Activated T-helper 2 cell treated with anti-CD3 and anti-CD28 coated beads, Interferon-gamma antibody, Interleukin-2, Interleukin-4, amounts not matched to agents 10 μg/mL and 5 μg/mL and 100 μg/mL, durations not matched to agents 14 hours and 24 hours and 36 hours (primary cell): ENCODE measurements at regions not wholly inside any gene's neighbourhood (a gene's known extent, or its start where the extent isn't known, plus 50 kb on each side); places are given as distances from the start of the nearest gene placed in this dataset.
"Not testable (repeated sequence)": the region's sequence is repeated elsewhere in the genome, so short reads cannot be mapped to it uniquely, and the experiment has no call there.

Source experiments
- DNase-seq: peaks from one replicate; pipeline ENCODE4 v3.0.0; 2021; ENCODE audit warnings: low spot score
- H3K27ac Mint-ChIP-seq: one replicate; pipeline ENCODE4 v1.8.0; 2021; ENCODE audit warnings: mixed read lengths
- H3K27me3 Mint-ChIP-seq: one replicate; pipeline ENCODE4 v1.8.0; 2021; ENCODE audit warnings: low read depth, mixed read lengths
- H3K36me3 Mint-ChIP-seq: one replicate; pipeline ENCODE4 v1.8.0; 2021; ENCODE audit warnings: low read depth, mixed read lengths
- H3K4me1 Mint-ChIP-seq: one replicate; pipeline ENCODE4 v1.8.0; 2021; ENCODE audit warnings: low read depth, mixed read lengths
- H3K4me3 Mint-ChIP-seq: one replicate; pipeline ENCODE4 v1.8.0; 2021; ENCODE audit warnings: low read depth, mild to moderate bottlenecking, moderate library complexity, mixed read lengths
- H3K9me3 Mint-ChIP-seq: one replicate; pipeline ENCODE4 v1.8.0; 2021; ENCODE audit warnings: mixed read lengths
- intact Hi-C: fragments of 100-400 bp; cut with micrococcal nuclease; formaldehyde crosslinking; loops from one replicate; pipeline ENCODE4 v1.15.1; 2023

DNA sequence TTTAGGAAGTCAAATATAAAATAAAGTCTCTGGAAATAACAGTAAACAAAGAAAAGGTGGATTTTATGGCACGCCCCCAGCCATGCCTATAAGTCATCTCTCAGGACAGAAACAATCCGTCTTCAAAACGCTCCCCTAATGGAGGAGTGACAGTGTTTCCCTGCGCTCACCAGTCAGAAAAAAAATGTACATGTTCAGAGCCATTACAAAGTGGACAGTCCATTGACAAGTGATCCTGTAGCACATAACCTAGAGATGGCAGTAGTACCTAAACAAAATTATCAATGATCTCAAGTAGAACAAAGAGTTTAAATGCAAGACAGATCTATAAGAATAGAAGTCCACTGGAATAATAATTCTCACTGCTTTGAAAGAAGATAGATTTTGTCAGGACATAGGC is 891.7 kb upstream of the MIR17HG start:
- no peaks in the 10 kb centered on the region for H3K4me1 Mint-ChIP-seq
- H3K4me3 Mint-ChIP-seq, result no peak overlapping the region
- H3K9me3 Mint-ChIP-seq, result peaks cover 27% of the 10 kb centered on the region
- no peaks in the 10 kb centered on the region for H3K36me3 Mint-ChIP-seq
- intact Hi-C loops, result no loop called here
- no peaks in the 10 kb centered on the region for H3K27me3 Mint-ChIP-seq
- DNase-seq, result no peak
- H3K27ac Mint-ChIP-seq, result no peak overlapping the region

DNA sequence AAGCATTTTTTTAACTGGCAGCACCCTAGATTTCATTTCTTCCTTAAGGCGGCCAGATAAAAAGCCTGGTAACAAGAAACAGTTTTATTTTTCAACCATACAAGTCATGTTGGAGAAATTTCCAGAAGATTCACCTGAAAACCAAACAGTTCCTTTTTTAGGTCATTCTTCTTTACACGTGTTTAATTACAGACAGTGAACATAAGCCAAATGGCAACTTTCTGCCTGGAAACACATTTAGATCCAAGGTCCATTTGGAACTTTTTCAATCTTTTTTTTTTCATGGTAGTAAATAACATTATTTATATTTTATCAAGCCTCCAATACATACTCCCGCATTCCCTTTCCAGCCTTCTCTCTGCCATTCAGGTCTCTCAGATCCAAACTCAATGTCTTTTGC is 886.1 kb upstream of the MIR17HG start:
- Mint-ChIP-seq H3K27ac (no peak overlapping the region), H3K9me3 (peaks cover 32% of the 10 kb centered on the region), H3K4me1 (no peaks in the 10 kb centered on the region), H3K4me3 (no peak overlapping the region), H3K36me3 (no peaks in the 10 kb centered on the region), H3K27me3 (no peaks in the 10 kb centered on the region)
- intact Hi-C loops, result no loop called here
- no peak for DNase-seq

DNA sequence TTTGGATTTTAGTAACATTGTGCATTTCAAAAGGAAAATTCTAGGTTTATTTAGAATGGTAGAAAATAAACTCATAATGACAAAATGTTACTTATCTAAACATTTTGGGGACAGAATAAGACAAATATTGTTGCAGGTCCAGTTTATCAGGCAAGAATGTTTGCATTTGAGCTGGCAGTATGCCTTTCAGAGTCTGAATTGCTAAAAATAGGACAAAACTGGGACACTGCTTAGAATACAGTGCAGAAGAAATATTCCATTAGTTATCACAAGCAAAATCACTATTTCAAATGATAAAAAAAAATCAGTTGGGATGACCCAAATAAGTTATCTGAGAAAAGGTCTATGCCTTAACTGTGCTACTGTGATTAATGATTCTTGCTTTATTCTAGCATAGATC is 870.3 kb upstream of the MIR17HG start:
- Mint-ChIP-seq H3K9me3 (peaks cover 33% of the 10 kb centered on the region), H3K4me3 (no peak overlapping the region), H3K36me3 (no peaks in the 10 kb centered on the region), H3K4me1 (no peaks in the 10 kb centered on the region), H3K27me3 (no peaks in the 10 kb centered on the region), H3K27ac (no peak overlapping the region)
- intact Hi-C loops, result no loop called here
- DNase-seq, result no peak

DNA sequence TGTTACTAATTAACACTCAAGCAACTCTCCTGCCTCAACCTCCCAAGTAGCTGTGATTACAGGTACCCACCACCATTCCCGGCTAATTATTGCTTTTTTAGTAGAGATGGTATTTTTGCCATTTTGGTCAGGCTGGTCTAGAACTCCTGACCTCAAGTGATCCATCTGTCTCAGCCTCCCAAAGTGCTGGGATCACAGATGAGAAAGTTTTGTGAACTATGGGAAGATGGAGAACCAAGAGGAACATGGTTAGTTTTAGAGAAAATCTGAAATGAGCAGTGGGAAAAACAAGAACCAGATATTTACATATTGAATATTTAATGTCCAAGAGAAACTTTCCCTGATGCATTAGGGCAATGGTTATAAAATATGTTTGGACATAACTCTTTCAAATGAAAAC is 863.6 kb upstream of the MIR17HG start:
- no peak overlapping the region for H3K4me3 Mint-ChIP-seq
- no peaks in the 10 kb centered on the region for H3K36me3 Mint-ChIP-seq
- intact Hi-C loops, result no loop called here
- H3K27me3 Mint-ChIP-seq, result no peaks in the 10 kb centered on the region
- no peaks in the 10 kb centered on the region for H3K4me1 Mint-ChIP-seq
- no peak for DNase-seq
- no peak overlapping the region for H3K27ac Mint-ChIP-seq
- H3K9me3 Mint-ChIP-seq, result peaks cover 23% of the 10 kb centered on the region

DNA sequence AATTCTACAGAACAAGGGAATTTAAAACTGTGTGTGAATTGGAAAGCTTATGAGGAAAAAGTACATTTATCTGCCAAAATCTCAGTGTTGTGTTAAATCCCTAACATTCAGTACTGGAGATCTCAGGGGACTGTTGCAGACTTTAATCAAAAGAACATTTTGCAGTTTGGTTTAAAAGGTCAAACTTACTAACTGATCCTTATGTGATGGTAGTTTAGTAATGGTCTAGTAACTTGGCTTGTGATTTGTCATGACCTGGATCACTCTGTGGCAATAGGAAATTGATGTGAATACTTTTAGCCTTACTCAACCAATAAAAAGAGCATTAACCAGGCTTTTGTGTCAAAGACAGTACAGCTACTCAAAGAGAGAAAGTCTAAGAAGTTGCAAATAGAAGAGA is 862.1 kb upstream of the MIR17HG start:
- Mint-ChIP-seq H3K4me3 (no peak overlapping the region), H3K27me3 (no peaks in the 10 kb centered on the region), H3K27ac (no peak overlapping the region), H3K4me1 (no peaks in the 10 kb centered on the region), H3K36me3 (no peaks in the 10 kb centered on the region), H3K9me3 (peaks cover 20% of the 10 kb centered on the region)
- intact Hi-C loops, result no loop called here
- DNase-seq, result no peak

DNA sequence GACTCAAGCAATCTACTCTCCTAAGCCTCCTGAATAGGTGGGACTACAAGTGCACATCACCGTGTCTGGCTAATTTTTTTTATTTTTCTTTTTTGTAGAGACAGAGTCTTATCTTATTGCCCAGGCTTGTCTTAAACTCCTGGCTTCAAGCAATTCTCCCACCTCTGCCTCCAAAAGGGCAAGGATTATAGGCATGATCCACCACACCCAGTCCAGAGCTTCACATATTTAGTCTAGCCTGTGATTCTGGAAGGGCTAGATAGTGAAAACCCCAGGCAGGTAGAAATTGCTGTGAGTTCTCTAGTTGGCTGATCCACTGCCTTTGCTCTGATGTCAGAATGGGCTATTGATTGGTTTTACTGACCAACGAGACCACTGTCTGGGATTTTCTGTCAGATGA is 854.6 kb upstream of the MIR17HG start:
- H3K27me3 Mint-ChIP-seq, result no peaks in the 10 kb centered on the region
- no peak for DNase-seq
- no peak overlapping the region for H3K4me3 Mint-ChIP-seq
- H3K36me3 Mint-ChIP-seq, result no peaks in the 10 kb centered on the region
- no peaks in the 10 kb centered on the region for H3K4me1 Mint-ChIP-seq
- no peak overlapping the region for H3K27ac Mint-ChIP-seq
- H3K9me3 Mint-ChIP-seq, result peaks cover 27% of the 10 kb centered on the region
- intact Hi-C loops, result no loop called here

DNA sequence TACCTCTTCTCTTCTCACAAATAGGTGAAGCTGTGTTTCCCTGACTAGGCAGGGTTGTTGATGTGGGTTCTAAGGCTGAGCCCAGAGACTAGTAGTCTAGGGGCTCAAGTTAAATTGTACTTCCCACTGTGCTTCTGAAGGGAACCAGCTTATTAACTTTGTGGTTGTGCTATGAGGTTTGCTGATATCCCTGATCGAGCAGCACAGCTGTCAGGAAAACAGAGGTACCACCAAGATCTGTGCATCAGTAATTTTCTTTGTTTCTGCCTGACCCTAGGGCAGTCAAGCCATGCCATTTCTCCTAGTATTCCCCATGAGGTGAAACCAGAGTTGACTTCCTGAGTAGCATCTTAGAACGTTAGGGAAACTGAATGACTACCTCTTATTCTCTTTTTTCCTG is 853.8 kb upstream of the MIR17HG start:
- Mint-ChIP-seq H3K27me3 (no peaks in the 10 kb centered on the region), H3K4me3 (no peak overlapping the region), H3K36me3 (no peaks in the 10 kb centered on the region), H3K27ac (no peak overlapping the region), H3K4me1 (no peaks in the 10 kb centered on the region), H3K9me3 (peaks cover 27% of the 10 kb centered on the region)
- intact Hi-C loops, result no loop called here
- DNase-seq, result no peak

DNA sequence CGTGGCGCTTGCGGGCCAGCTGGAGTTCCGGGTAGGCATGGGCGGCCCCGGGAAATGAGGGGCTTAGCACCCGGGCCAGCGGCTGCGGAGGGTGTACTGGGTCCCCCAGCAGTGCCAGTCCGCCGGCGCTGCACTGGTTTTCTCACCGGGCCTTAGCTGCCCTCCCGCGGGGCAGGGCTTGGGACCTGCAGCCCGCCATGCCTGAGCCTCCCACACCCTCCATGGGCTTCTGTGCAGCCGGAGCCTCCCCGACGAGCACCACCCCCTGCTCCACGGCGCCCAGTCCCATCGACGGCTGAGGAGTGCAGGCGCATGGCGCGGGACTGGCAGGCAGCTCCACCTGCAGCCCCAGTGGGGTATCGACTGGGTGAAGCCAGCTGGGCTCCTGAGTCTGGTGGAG is 852.6 kb upstream of the MIR17HG start:
- H3K36me3 Mint-ChIP-seq, H3K4me3 Mint-ChIP-seq, H3K27me3 Mint-ChIP-seq, H3K27ac Mint-ChIP-seq, intact Hi-C loops, DNase-seq, H3K4me1 Mint-ChIP-seq: not testable (repeated sequence)
- peaks cover 27% of the 10 kb centered on the region for H3K9me3 Mint-ChIP-seq

DNA sequence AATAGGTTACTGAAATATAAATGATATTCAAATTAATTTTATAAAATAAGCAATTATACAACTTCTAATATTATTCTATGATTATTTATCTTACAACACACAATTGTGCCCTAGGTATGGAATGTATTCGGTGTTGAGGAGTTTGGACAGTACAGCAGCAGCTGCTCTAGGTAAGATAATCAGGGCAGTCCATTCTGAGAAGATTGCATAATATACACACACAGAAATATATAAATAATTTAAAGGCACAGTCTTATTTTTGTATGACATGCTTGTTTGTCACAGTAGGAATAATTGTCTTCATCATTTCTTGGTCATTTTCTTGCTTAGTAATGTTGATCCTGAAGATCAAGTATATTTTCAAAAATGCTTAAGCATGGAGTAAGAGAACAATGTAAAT is 849.4 kb upstream of the MIR17HG start:
- Mint-ChIP-seq H3K4me3 (no peak overlapping the region), H3K4me1 (no peaks in the 10 kb centered on the region), H3K36me3 (no peaks in the 10 kb centered on the region), H3K27ac (no peak overlapping the region), H3K27me3 (no peaks in the 10 kb centered on the region), H3K9me3 (peaks cover 20% of the 10 kb centered on the region)
- DNase-seq, result no peak
- intact Hi-C loops, result no loop called here

DNA sequence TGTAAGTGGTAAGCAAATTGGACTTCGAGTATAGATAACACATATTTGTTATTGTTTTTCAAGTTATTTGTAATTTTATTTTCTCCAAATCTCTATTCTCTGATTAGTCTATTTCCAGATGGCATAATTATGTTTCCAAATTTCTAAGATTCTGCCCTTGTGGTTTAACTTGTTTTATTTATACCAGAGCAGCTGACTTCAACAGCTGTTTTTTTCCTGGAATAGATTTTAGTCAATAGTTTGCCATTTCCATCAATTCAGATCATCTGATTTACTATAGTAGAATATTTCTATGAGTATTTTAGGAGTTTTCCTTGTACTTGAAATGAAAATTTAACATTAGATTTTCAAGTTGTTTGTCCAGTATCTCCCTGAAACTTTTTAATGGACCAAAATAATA is 848.7 kb upstream of the MIR17HG start:
- no peak for DNase-seq
- Mint-ChIP-seq H3K4me1 (no peaks in the 10 kb centered on the region), H3K9me3 (peaks cover 16% of the 10 kb centered on the region), H3K36me3 (no peaks in the 10 kb centered on the region), H3K4me3 (no peak overlapping the region), H3K27ac (no peak overlapping the region), H3K27me3 (no peaks in the 10 kb centered on the region)
- intact Hi-C loops, result no loop called here

DNA sequence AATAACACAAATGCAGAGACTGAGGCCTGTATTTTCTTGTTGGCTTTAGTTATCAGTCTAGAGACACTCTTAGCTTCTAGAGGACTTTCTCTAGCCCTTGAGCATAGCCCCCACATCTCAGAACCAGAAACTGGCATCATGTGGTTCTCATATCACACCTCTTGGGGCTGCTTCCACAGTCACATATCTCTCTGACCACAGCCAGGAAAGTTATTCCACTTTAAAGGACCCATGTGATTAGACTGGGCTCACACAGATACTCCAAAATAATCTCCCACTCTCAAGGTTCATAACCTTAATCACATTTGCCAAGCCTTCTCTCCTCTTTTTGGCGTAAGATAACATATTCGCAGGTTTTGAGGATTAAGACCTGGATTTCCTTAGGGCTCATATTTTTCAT is 846.9 kb upstream of the MIR17HG start:
- DNase-seq, result no peak
- Mint-ChIP-seq H3K27ac (no peak overlapping the region), H3K9me3 (peaks cover 21% of the 10 kb centered on the region), H3K4me3 (no peak overlapping the region), H3K27me3 (no peaks in the 10 kb centered on the region), H3K4me1 (no peaks in the 10 kb centered on the region), H3K36me3 (no peaks in the 10 kb centered on the region)
- intact Hi-C loops, result no loop called here

DNA sequence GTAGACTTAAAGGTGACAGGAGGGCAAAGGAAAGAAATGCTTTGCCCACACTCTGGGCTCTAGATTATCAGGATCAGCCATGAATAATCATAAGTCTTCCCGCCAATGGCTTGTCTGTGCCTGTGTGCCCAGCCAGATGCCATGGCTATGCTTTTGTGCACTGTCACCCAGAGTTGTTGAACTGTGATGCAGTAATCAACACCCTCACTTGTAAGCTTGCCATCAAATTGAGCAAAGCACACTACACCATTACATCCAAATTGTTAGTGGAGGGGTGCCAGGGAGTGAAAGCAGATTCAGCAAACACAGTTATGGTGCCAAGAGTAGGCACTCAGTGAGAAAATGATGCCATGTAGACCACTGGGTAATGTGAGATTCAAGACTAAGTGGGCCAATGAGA is 845.3 kb upstream of the MIR17HG start:
- no peak for DNase-seq
- H3K27ac Mint-ChIP-seq, result no peak overlapping the region
- H3K4me3 Mint-ChIP-seq, result no peak overlapping the region
- no peaks in the 10 kb centered on the region for H3K27me3 Mint-ChIP-seq
- H3K4me1 Mint-ChIP-seq, result no peaks in the 10 kb centered on the region
- intact Hi-C loops, result no loop called here
- peaks cover 15% of the 10 kb centered on the region for H3K9me3 Mint-ChIP-seq
- no peaks in the 10 kb centered on the region for H3K36me3 Mint-ChIP-seq

DNA sequence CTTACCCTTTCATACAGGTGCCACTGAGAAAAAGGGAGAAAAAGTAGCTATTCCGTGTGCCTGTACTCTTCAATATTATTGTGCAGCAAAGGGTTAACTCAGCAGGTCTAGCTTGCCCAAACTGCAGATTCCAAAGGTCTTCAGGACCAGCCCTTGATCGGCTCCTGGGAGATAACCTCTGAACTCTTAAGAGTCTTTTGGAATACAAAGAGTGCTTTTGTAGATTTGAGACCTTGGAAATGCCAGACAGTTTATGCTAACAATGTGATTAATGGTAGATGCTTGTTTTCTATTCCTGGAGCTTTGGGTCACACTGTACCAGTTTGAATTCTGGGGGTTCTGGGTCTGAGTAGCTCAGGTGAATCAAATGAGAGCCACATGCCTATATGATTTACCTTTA is 844.7 kb upstream of the MIR17HG start:
- Mint-ChIP-seq H3K4me1 (no peaks in the 10 kb centered on the region), H3K36me3 (no peaks in the 10 kb centered on the region), H3K9me3 (peaks cover 15% of the 10 kb centered on the region), H3K27ac (no peak overlapping the region), H3K27me3 (no peaks in the 10 kb centered on the region), H3K4me3 (no peak overlapping the region)
- no peak for DNase-seq
- intact Hi-C loops, result no loop called here

DNA sequence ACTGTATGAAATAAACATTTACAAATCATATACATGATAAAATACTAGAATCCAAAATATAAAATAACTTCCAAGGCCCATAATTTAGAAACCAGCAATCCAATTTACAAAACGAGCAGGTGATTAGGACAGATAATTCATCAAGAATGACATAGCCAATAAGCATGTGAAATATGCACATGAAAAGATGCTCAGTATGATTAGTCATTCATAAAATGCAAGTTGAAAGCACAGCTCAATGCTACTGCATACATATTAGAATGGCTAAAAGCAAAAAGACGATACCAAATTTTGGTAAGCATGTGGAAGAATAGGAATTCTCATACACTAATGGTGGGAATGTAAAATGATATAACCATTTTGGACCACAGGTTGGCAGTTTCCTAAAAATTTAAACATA is 837.2 kb upstream of the MIR17HG start:
- Mint-ChIP-seq H3K4me3 (no peak overlapping the region), H3K36me3 (no peaks in the 10 kb centered on the region), H3K27ac (no peak overlapping the region), H3K4me1 (no peaks in the 10 kb centered on the region), H3K9me3 (peaks cover 19% of the 10 kb centered on the region), H3K27me3 (no peaks in the 10 kb centered on the region)
- DNase-seq, result no peak
- intact Hi-C loops, result no loop called here
